Neural cell (in vitro differentiated cells): ENCODE measurements at regions not wholly inside any gene's neighbourhood (a gene's known extent, or its start where the extent isn't known, plus 50 kb on each side); places are given as distances from the start of the nearest gene placed in this dataset.

ENCODE experiments used
- H2AFZ ChIP-seq: fragments of 200-600, 300-800 bp; sonication (generic), shearing (Covaris generic); 2 replicates; pipeline ENCODE4 v1.6.0; 2014; ENCODE audit warnings: low read depth, mild to moderate bottlenecking, antibody characterized with exemption, low read length, moderate library complexity
- H3F3A ChIP-seq: fragments of 200-600 bp; shearing (Covaris generic); 2 replicates; pipeline ENCODE4 v1.6.1; 2016; ENCODE audit warnings: mild to moderate bottlenecking, moderate library complexity, mixed read lengths, antibody characterized with exemption, low read length; ENCODE audit not compliant: insufficient read depth, poor library complexity, severe bottlenecking
- H3K27ac ChIP-seq: fragments of 200-600, 300-800 bp; sonication (generic), shearing (Covaris generic); 2 replicates; pipeline ENCODE4 v1.5.1; 2014; ENCODE audit warnings: mild to moderate bottlenecking, low read length, moderate library complexity
- H3K27me3 ChIP-seq: fragments of 300-800, 200-600 bp; sonication (generic), shearing (Covaris generic); 2 replicates; pipeline ENCODE4 v1.6.0; 2014; ENCODE audit warnings: mild to moderate bottlenecking, low read depth, low read length, moderate library complexity; ENCODE audit not compliant: insufficient read depth
- H3K36me3 ChIP-seq: fragments of 300-800, 200-600 bp; sonication (generic), shearing (Covaris generic); 2 replicates; pipeline ENCODE4 v1.5.1; 2014; ENCODE audit warnings: mild to moderate bottlenecking, antibody characterized with exemption, low read length, moderate library complexity; ENCODE audit not compliant: insufficient read depth
- H3K4me2 ChIP-seq: fragments of 300-800, 200-600 bp; sonication (generic), shearing (Covaris generic); 2 replicates; pipeline ENCODE4 v1.6.0; 2014; ENCODE audit warnings: mild to moderate bottlenecking, low read length
- H3K4me3 ChIP-seq: fragments of 300-800, 200-600 bp; sonication (generic), shearing (Covaris generic); 2 replicates; pipeline ENCODE4 v1.5.1; 2014; ENCODE audit warnings: mild to moderate bottlenecking, low read length, moderate library complexity
- H3K79me2 ChIP-seq: fragments of 200-600 bp; shearing (Covaris generic); replicated peaks from 2 replicates; pipeline ENCODE4 v1.6.0; 2014; ENCODE audit warnings: mild to moderate bottlenecking, low read length, moderate library complexity; ENCODE audit not compliant: insufficient read depth
- H3K9ac ChIP-seq: fragments of 300-800, 200-600 bp; sonication (generic), shearing (Covaris generic); 2 replicates; pipeline ENCODE4 v1.6.1; 2016; ENCODE audit warnings: mild to moderate bottlenecking, low read length, mixed read lengths
- H3K9me2 ChIP-seq: fragments of 200-600 bp; shearing (Covaris generic); 2 replicates; pipeline ENCODE4 v1.6.1; 2016; ENCODE audit warnings: mild to moderate bottlenecking, low read length, mixed read lengths; ENCODE audit not compliant: insufficient read depth
- H3K9me3 ChIP-seq: fragments of 200-600, 300-800 bp; sonication (generic), shearing (Covaris generic); 2 replicates; pipeline ENCODE4 v1.6.1; 2016; ENCODE audit warnings: mild to moderate bottlenecking, mixed run types, low read length, moderate library complexity, mixed read lengths
- H4K20me1 ChIP-seq: fragments of 200-600 bp; shearing (Covaris generic); 2 replicates; pipeline ENCODE4 v1.6.1; 2016; ENCODE audit warnings: mild to moderate bottlenecking, mixed run types; ENCODE audit not compliant: insufficient read depth
- EP300 ChIP-seq: fragments of 450-650 bp; conservative IDR thresholded peaks from 2 replicates; pipeline ENCODE4 v1.6.1; 2014; ENCODE audit warnings: antibody characterized with exemption, mild to moderate bottlenecking, moderate library complexity; ENCODE audit not compliant: poor library complexity, severe bottlenecking
- EZH2 ChIP-seq: fragments of 200-600, 300-800 bp; shearing (Covaris generic), sonication (generic); IDR thresholded peaks from 2 replicates; pipeline ENCODE4 v1.6.1; 2014; ENCODE audit warnings: antibody characterized with exemption, low read length, borderline replicate concordance, mild to moderate bottlenecking; ENCODE audit not compliant: insufficient read depth, poor library complexity, severe bottlenecking
- POLR2AphosphoS5 ChIP-seq: IDR thresholded peaks from 2 replicates; pipeline ENCODE4 v1.6.1; 2012
- SMC3 ChIP-seq: fragments of 450-650 bp; conservative IDR thresholded peaks from 2 replicates; pipeline ENCODE4 v1.6.1; 2014; ENCODE audit warnings: antibody characterized with exemption, mild to moderate bottlenecking, moderate library complexity; ENCODE audit not compliant: poor library complexity
- TF ChIP-seq, protein P1 (sequence below): IDR thresholded peaks from 2 replicates; pipeline ENCODE4 v1.6.1; 2012; ENCODE audit warnings: borderline replicate concordance

DNA sequence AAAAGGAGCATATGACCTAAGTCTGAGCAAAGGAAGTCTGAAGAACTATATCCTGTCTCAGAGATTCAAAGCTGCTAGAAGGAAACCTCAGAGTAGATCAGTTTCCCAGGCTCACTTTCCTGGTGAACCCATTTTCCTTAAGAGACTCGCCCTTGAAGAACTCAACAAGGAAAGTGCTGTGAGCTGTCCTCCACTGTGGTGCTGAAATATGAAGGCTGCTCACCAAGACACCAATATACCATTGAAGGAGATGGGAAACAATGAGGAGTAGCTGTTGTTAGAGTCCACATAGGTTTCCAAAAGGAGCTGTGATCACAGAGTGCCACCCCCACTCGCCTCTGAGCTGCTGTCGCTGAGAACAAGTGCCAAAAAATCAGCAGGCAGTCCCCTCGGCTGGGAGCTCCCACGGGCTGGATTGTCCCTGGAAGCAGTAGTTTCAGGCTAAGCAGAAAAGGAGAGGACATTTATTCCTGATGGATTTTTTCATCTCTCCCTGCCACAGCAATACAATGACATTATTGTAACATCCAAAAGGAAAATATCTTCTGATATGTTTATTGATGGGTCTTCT, 282.1 kb downstream of the RPS29 start:
- Histone ChIP-seq H3K4me2 (no peak overlapping the region), H2AFZ (no peak overlapping the region), H3K9me3 (no peaks in the 10 kb centered on the region), H3K27ac (no peak overlapping the region), H3K9me2 (no peaks in the 10 kb centered on the region), H3F3A (no peaks in the 10 kb centered on the region), H3K4me3 (no peak overlapping the region), H3K79me2 (no peaks in the 10 kb centered on the region), H4K20me1 (no peaks in the 10 kb centered on the region), H3K9ac (no peak overlapping the region), H3K27me3 (no peaks in the 10 kb centered on the region), H3K36me3 (no peaks in the 10 kb centered on the region)
- TF ChIP-seq, protein P1, sequence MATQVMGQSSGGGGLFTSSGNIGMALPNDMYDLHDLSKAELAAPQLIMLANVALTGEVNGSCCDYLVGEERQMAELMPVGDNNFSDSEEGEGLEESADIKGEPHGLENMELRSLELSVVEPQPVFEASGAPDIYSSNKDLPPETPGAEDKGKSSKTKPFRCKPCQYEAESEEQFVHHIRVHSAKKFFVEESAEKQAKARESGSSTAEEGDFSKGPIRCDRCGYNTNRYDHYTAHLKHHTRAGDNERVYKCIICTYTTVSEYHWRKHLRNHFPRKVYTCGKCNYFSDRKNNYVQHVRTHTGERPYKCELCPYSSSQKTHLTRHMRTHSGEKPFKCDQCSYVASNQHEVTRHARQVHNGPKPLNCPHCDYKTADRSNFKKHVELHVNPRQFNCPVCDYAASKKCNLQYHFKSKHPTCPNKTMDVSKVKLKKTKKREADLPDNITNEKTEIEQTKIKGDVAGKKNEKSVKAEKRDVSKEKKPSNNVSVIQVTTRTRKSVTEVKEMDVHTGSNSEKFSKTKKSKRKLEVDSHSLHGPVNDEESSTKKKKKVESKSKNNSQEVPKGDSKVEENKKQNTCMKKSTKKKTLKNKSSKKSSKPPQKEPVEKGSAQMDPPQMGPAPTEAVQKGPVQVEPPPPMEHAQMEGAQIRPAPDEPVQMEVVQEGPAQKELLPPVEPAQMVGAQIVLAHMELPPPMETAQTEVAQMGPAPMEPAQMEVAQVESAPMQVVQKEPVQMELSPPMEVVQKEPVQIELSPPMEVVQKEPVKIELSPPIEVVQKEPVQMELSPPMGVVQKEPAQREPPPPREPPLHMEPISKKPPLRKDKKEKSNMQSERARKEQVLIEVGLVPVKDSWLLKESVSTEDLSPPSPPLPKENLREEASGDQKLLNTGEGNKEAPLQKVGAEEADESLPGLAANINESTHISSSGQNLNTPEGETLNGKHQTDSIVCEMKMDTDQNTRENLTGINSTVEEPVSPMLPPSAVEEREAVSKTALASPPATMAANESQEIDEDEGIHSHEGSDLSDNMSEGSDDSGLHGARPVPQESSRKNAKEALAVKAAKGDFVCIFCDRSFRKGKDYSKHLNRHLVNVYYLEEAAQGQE = peak; percentile 44
- no peak for TF ChIP-seq SMC3

DNA sequence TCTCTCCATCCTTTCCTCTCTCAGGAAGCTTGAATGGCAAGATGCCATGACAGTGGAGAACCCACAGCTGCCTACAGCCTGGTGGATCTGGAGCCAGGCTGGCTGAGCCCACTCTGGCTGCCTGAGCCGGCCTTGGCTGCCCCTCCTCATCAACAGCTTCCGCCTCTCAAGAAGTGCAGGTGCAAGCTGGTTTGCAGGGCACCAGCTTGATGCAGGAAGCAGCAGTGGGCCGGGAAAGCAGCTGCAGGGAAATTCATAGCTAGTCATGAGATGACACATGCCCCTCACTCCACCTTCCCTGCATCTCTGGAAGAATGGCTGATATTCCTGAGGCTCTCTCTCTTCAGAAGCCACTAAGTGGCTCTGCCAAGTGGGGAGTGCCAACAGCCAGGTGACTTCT, 289.1 kb downstream of the RPS29 start:
- H3K27me3 ChIP-seq = no peaks in the 10 kb centered on the region
- TF ChIP-seq EP300 = no peak
- no peak for TF ChIP-seq EZH2
- TF ChIP-seq, protein P1 = no peak
- no peak for TF ChIP-seq POLR2AphosphoS5
- H3K79me2 ChIP-seq = no peaks in the 10 kb centered on the region
- no peaks in the 10 kb centered on the region for H3F3A ChIP-seq
- H3K36me3 ChIP-seq = no peaks in the 10 kb centered on the region
- no peak overlapping the region for H2AFZ ChIP-seq
- H3K27ac ChIP-seq = no peak overlapping the region
- H3K4me2 ChIP-seq = no peak overlapping the region
- no peak overlapping the region for H3K9ac ChIP-seq
- H3K9me3 ChIP-seq = no peaks in the 10 kb centered on the region
- H3K9me2 ChIP-seq = no peaks in the 10 kb centered on the region
- H4K20me1 ChIP-seq = no peaks in the 10 kb centered on the region
- H3K4me3 ChIP-seq = no peak overlapping the region

DNA sequence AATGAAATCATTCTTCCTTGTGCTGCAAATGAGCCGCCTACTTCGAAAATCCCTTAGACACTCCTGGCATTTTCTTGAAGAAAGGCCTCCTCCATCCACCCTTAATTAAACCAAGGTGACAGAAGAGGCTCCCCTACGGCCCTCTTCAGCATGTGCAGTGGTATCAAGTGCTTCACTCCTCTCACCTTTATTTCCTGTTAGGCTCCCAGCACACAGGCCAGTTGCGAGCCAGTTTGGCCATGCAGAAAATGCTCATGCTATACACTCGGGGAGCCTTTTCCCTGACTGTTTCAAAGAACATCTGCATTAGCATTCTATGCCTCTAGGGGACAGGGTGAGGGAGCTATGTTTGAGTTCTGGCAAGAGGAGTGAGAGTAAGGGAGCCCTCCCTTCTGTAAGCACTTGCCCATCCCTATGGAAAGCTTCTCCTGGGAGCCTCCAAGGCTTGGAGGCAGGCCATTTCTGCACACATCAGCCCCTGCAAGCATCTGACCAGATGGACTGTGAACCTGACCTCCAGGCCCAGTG, 291.5 kb downstream of the RPS29 start:
- H3K9me2 ChIP-seq = no peaks in the 10 kb centered on the region
- H3K79me2 ChIP-seq = no peaks in the 10 kb centered on the region
- H3K9ac ChIP-seq = no peak overlapping the region
- no peak overlapping the region for H2AFZ ChIP-seq
- no peaks in the 10 kb centered on the region for H3K27me3 ChIP-seq
- no peaks in the 10 kb centered on the region for H3K9me3 ChIP-seq
- H3K4me2 ChIP-seq = no peak overlapping the region
- no peaks in the 10 kb centered on the region for H4K20me1 ChIP-seq
- no peak for TF ChIP-seq SMC3
- TF ChIP-seq EZH2 = no peak
- H3K27ac ChIP-seq = no peak overlapping the region
- no peaks in the 10 kb centered on the region for H3F3A ChIP-seq
- no peak overlapping the region for H3K4me3 ChIP-seq
- no peaks in the 10 kb centered on the region for H3K36me3 ChIP-seq
